GM18519 (cell line): ENCODE measurements at regions not wholly inside any gene's neighbourhood (a gene's known extent, or its start where the extent isn't known, plus 50 kb on each side); places are given as distances from the start of the nearest gene placed in this dataset.

ENCODE experiments used
- ATAC-seq: cut with Tn5 transposase; IDR thresholded peaks from one replicate; pipeline ENCODE4 v1.9.1; 2021; ENCODE audit warnings: mild to moderate bottlenecking, moderate library complexity; ENCODE audit not compliant: unreplicated experiment, low FRiP score

GRCh38 chr4:59223292-59223941, 1976.7 kb upstream of the ADGRL3 start:
- no peak for ATAC-seq

- ATAC-seq, result no peak
Measured at GRCh38 chr4:59238212-59238611, 1961.9 kb upstream of the ADGRL3 start.

GRCh38 chr4:59240011-59240410, 1960.1 kb upstream of the ADGRL3 start:
- no peak for ATAC-seq

- ATAC-seq, result no peak
Measured at GRCh38 chr4:59243038-59243437, 1957.1 kb upstream of the ADGRL3 start.

- no peak for ATAC-seq
Measured at GRCh38 chr4:59247032-59247431, 1953.1 kb upstream of the ADGRL3 start.

- no peak for ATAC-seq
Measured at GRCh38 chr4:59248313-59248712, 1951.8 kb upstream of the ADGRL3 start.

GRCh38 chr4:59249110-59249509, 1951.0 kb upstream of the ADGRL3 start:
- ATAC-seq, result no peak

- ATAC-seq, result no peak
Measured at GRCh38 chr4:59258002-59258401, 1942.1 kb upstream of the ADGRL3 start.

GRCh38 chr4:59307609-59308008, 1892.5 kb upstream of the ADGRL3 start:
- no peak for ATAC-seq

GRCh38 chr4:59314637-59315036, 1885.5 kb upstream of the ADGRL3 start:
- no peak for ATAC-seq

- no peak for ATAC-seq
Measured at GRCh38 chr4:59339631-59340030, 1860.5 kb upstream of the ADGRL3 start.

- ATAC-seq, result no peak
Measured at GRCh38 chr4:59341506-59341905, 1858.6 kb upstream of the ADGRL3 start.

GRCh38 chr4:59348949-59349348, 1851.2 kb upstream of the ADGRL3 start:
- no peak for ATAC-seq

GRCh38 chr4:59369229-59369628, 1830.9 kb upstream of the ADGRL3 start:
- ATAC-seq, result no peak

- no peak for ATAC-seq
Measured at GRCh38 chr4:59374416-59374815, 1825.7 kb upstream of the ADGRL3 start.

- ATAC-seq, result no peak
Measured at GRCh38 chr4:59380841-59381366, 1819.2 kb upstream of the ADGRL3 start.

- ATAC-seq, result no peak
Measured at GRCh38 chr4:59381591-59381990, 1818.5 kb upstream of the ADGRL3 start.

GRCh38 chr4:59387759-59388758, 1812.1 kb upstream of the ADGRL3 start:
- no peak for ATAC-seq

GRCh38 chr4:59393780-59394179, 1806.3 kb upstream of the ADGRL3 start:
- no peak for ATAC-seq

- no peak for ATAC-seq
Measured at GRCh38 chr4:59400334-59400733, 1799.8 kb upstream of the ADGRL3 start.

GRCh38 chr4:59409647-59410046, 1790.5 kb upstream of the ADGRL3 start:
- ATAC-seq, result no peak
